Forelimb muscle (tissue), 1 donor: ENCODE measurements at regions not wholly inside any gene's neighbourhood (a gene's known extent, or its start where the extent isn't known, plus 50 kb on each side); places are given as distances from the start of the nearest gene placed in this dataset.

Experiments
- DNase-seq: peaks from one replicate; pipeline ENCODE4 v3.0.0-alpha.2; 2013; ENCODE audit warnings: low read depth

DNA sequence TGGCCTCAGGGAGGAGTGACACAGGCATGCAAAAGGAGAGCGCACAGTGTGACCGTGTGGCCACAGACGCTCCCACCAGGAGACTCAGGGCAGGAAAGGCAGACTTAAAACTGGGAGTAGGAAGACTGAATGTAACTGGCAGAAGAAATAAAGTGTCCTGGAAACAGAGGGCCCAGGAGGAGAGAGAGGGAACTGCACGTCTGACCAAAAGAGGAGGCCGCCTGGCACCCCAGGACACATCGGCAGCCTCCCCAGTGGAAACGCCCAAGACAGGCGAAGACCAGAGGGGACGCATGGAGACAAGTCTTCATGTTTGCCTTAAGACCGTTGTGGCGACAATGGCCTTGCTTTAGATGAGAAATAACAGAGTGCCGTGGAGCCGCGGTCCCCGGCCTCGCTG lies 163.6 kb upstream of the ALKAL2 start:
- no peak for DNase-seq

DNA sequence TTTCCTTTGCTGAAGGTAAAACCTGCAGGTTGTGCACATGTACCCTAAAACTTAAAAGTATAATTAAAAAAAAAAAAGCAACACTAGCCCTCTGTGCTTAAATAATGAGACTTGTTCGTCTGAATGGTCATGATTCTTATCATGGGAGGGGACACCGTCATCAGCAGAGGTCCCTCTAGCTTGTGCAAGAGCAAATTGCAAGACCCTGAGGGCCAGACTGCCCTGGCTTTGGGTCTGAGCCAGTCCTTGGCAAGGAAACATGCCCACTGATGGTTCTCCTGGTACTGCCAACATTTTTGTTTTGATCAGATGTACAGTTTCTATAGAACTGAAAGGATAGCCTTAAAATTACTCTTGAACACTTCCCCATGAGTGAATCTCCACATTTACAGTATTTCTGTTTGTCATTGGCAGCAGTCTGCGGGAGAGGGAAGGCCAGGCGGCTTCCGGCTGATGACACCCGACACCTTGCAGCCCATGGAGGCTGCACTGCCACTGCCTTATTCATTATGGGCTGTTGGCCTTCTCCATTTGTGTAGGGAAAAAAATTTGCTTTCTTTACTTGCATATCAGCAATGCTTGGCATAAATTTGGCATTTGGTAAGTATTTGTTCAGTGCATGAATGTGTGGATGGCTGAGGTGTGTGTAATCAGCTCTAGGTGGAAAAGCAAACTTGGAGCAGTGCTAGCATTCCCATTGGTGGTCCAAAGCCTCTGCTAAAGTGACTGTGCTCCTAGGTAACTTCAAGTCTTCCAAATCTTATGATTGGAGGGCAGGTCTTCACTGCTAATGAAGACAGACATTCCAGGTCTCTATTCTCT lies 161.6 kb upstream of the ALKAL2 start:
- no peak for DNase-seq

DNA sequence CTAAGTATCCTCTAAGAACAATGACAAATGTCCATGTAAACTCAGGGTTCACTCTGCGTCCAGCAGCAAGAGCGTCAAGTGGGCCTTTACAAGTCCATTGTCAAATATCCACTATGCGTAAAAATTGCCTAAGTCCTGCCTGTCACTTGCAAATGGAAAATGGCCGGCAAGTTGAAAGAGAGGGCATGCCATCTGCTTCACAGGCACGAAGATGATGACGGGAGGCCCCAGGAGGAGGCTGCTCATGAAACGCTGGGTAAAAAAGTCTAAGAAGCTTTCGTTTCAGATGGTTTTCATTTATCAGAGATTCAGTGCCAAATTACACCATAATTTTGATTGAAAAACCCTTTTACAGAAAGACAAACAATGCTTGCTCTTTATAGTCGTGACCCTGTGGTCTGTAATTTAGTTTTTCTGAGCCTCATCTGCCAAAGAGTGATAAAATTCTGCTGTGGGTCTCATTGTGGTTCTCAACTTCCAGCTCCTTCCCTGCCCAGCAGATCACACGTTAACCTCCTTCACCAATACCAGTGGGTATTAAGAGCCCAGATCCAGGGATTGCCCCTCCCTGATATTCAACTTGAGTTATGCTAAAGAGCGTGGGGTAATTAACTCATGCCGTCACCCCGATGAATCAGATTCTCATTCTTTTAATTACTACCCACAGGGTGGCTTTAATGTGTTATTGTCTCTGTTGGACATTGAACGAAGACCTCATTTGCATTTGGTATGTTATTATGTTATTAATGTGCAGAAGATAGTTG lies 160.2 kb upstream of the ALKAL2 start:
- DNase-seq = no peak

DNA sequence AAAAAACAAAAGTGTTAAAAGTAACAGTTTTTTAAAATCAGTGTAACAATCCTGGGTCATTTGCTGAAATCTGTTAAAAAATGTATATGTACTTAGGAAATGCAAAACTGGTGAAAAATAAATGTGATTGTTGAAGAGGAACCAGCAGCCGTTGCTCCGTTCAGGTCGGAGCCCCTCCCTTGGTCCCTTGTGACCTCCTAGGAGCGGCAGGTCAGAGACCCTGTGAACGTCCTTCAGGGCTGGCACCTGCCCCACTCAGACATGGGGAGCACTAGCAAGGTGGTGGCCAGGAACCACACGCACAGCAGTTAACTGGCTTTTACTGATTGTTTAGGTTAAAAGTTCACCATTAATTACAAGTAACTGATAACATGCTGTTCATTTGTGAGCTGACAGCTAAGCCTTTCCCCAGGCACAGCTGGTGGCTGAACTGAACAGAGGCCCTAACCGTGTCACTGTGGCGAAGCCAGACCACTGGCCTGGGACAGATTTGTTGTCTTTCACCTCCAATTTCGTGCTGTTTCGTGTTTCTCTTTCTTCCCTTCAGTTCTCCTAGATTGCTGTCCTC lies 159.2 kb upstream of the ALKAL2 start:
- DNase-seq = no peak

DNA sequence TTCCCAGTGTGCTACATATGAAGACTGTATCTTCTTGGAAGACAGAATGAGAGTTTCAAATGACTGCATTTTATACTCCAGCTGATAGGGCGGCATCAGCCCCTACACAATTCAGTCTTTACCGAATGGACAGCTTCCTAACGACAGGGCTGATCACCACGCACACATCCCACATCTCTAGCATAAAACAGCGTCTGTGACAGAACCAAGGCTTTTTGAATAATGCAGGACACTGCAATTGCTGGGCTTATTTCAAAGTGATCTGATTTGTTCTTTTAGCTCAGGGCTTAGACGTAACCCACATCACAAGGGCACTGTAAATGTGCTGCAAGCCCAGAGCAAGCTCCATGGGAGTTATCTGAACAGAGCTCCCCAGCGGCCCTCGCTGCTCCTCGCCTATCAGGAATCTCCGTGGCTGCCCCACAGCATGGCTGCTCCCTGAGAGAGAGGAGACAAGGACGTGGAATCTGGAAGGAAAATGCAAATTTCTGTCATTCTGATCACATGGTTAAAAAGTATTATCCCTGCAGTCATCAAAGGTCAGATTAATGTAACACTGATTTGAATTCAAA lies 158.5 kb upstream of the ALKAL2 start:
- DNase-seq = no peak

DNA sequence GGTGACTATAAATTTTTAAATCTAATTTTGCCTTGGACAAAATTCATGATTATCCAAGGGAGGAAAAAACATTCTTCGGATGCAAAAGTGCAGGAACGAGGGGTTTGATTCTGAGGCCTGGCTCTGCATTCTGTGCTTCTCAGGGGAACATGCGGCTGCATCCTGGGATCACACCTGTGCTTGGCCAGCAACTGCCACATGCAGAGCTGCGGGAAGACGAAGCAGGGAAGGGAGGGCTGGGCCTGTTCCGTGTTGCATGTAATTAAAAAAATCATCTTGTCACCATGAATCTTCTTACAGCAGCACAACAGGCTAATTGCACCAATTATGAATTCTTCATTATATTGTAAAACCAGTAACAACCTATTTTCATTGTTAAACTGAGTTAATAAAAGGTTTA lies 158.0 kb upstream of the ALKAL2 start:
- DNase-seq = no peak

DNA sequence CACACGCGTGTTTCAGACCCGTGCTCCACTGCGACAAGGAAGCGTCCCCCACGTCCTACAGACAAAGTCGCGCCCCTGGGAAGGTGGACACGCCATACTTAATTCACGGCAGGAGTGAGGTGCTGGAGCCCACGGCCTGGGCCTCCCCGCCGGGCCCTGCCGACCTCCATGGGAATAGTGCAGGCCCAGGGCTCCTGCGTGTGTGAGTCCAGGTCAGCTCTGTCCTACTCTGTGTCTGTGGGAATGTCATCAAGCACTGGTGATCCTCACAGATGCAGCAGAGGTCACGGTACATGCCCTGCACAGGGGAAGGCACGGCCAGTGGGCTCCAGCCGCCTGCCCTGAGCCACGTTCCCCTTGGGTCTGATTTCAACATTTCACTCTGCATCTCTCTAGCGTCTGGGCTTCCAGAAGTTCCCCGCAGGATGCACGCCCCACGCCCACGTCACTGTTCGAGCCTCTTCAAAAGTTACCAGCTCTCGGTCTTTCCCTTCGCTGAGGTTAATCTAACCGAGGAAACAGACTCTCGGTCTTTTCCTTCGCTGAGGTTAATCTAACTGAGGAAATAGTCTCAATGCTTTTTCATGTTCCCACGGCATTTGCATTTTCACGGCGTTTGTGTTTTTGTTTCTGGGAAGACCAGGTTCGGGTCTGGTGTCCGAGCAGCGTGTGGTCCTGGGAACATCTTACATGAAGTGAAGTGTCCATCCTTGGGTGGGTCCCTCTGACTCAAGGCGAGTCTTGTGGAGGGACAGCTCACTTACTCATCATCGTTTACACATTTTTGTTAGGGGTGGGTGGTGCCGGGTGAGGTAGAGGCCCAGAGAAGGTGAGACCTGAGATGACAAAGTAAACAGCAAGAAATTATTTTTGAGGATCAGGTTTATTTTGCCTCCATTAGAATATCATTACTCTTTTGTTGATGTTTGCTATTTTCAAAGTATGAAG lies 157.3 kb upstream of the ALKAL2 start:
- DNase-seq = no peak

DNA sequence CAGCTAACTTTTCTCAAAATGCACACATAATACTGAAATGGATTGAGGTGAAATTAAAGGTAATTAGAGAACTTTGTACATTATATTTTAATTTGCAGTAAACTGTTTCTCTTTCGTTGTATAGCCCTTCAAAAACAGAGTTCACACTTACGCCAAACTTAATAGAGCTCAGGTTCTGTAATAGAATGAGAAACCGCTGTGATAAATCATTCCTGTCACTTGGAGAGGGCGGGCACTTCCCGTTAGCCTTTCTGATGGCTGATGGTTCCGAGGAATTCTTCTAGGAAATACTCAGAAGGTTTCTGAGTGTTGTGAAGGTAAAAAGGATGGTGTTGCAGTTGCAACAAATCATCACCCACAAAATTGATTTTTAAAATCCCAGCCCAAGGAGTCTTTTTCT lies 155.8 kb upstream of the ALKAL2 start:
- DNase-seq = no peak

DNA sequence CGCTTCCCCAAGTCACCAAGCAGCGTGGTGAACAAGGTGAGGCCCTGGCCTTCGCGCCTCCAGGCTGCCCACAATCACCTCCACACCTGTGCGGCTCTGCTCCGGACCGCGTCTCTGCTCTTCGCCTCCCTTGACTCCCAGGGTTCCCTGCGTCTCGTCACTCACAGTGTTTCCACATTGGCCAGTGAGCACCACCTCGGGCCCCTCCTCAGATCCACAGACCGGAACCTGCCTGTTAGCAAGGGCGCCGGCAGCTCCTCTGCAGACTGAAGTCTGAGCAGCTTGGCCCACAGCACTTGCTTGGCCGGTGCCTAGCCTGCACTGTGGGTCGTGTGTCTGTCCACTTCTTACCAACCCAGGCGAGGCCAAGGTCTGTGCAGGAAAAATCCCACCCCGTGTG lies 155.3 kb upstream of the ALKAL2 start:
- no peak for DNase-seq

DNA sequence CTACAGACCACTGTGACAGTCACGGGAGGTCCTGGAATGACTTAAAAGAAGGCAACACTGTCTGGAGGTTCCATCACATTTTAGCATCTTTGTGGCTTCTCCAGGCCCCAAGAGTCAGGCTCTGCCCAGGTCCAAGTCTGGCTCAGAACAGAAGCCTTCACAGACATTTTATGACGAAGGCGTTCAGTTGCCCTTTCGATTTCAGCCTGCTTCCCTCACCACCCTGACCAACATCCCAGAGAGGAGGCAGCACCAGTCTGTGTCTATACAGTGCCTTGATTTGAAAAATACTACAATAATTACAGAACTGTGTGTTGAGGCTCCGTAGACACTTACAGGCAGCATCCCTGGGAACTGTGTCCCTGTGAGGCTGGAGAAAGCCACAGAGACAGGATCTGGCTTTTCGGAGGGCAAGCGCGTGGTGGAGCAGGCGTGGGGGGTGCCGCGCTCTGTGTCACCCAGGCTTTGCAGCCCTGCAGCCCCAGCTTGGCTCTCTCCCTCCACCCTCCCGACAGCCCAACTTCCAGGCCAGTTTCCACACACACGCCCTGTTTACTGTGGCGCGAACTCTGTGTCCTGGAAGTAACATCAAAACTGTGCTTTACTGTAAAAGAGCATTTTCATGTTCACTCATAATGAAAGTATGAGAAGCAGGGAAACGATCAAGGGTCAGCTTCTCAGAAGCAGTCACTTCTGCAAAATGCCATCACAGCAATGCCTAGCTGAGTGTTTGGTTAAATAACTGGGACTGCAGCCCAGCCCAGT lies 153.5 kb upstream of the ALKAL2 start:
- DNase-seq = no peak

DNA sequence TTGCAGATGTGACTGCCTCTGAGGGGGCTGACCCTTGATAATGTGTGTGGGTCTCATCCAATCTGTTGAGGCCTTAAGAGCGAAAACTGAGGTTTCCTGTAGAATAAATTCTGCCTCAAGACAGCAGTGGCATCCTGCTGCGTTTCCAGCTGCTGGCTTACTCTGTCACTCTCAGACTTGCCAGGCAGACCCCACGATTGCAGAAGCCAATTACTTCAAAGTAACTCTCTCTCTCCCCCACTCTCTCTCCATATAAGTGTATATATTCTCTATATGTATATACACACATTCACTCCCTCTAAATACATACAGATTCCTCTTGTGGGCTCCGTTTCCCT lies 152.5 kb upstream of the ALKAL2 start:
- DNase-seq = no peak

DNA sequence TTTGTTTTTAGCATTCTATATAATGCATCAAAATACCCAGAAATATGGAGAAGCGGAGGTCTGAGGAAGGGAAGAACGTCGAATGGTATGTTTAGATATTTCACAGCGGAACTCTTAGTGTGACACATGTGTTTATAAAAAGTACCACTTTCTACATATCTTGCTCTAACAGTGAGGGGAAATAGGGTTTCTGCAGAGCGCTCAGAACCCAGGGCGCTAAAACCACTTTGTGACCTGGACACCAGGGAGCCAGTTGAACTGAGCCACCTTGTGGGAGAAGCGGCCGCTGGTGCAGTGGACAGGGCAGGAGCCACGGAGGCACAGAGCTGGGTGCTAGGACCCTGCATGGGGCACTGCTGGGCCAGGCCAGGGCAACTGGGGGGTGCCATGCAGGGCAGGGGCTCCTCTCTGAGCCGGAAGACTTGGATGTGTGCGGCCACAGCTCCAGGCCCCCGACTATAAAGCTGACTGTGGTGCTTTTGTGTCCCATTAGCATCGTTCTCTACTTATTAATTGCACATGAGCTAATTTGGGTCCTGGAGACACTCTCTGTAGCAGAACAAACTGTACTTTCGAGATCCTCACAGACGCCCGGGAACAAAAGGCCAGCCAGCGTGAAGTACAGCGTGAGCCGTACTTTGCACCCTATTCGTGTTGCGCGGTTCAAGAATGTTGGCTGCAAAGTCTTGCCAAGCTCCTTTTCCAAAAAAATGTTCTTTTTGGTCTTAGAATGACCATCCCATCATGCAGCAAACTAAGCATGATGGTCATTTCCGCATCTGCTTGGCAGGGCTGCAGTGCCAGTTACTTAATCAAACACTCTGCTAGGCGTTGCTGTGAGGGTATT lies 151.9 kb upstream of the ALKAL2 start:
- no peak for DNase-seq

DNA sequence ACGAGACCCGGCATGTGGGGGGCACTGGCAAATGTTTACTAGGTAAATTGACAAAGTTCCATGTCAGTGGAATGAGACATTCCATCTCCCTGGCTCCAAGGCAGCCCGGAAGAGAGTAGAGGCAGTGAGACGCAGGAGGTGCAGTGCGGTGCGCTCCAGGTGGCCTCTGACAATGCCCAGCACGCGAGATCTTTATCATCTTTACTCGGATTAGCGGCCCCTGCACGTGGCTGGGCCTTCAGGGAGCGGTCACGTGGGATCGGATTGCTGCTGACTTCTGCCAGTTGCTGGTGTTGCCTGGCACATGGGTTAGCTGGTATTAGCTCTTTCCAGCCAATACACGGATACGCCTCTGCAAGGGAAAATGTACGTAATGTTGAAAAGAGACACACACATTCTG lies 151.2 kb upstream of the ALKAL2 start:
- DNase-seq = no peak

DNA sequence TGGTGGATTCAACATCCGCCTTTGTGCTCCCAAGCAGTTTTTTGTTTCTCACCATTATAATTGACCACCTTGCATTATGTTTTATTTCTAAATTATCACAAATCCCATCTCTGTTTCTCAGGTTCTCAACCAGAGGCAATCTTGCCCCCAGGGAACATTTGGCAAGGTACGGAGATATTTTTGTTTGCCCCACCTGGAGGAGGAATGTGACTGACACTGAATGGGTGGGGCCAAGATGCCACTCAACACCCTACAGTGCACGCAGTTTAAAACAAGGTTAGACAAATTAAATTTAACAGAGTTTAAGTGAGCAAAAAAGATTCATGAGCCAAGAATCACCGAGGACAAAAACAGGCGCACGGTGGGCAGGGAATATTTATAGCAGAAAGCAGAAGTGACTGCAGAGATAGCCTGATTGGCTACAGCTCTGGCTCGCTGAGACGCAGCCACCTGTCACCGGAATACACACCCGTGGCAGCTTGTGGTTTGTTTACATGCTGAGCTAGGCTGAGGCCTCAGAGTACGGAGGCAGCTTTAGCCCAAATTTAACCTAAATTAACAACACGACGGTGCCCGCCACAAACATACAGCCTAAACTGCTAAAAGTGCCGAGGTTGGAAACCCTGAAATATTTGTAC lies 150.0 kb upstream of the ALKAL2 start:
- DNase-seq = no peak

DNA sequence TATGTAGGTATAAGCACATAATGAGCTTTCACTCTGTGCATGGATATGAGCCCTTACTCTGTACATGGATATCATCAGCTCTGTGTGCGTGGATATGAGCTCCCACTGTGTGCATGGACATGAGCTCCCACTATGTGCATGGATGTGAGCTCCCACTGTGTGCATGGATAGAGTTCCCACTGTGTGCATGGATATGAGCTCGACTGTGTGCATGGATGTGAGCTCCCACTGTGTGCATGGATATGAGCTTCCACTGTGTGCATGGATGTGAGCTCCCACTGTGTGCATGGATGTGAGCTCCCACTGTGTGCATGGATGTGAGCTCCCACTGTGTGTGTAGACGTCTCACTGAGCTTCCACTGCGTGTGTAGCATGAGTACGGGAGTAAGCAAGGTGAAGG lies 149.3 kb upstream of the ALKAL2 start:
- no peak for DNase-seq

DNA sequence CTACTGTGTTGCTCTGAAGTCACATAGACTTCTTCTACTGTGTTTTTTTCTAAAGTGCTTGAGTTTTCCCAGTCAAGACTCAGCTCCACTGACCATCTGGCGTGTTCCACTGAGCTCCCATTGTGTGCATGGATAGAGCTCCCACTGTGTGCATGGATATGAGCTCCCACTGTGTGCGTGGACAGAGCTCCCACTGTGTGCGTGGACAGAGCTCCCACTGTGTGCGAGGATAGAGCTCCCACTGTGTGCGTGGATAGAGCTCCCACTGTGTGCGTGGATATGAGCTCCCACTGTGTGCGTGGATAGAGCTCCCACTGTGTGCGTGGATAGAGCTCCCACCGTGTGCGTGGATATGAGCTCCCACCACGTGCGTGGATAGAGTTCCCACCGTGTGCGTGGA lies 148.3 kb upstream of the ALKAL2 start:
- DNase-seq = no peak

DNA sequence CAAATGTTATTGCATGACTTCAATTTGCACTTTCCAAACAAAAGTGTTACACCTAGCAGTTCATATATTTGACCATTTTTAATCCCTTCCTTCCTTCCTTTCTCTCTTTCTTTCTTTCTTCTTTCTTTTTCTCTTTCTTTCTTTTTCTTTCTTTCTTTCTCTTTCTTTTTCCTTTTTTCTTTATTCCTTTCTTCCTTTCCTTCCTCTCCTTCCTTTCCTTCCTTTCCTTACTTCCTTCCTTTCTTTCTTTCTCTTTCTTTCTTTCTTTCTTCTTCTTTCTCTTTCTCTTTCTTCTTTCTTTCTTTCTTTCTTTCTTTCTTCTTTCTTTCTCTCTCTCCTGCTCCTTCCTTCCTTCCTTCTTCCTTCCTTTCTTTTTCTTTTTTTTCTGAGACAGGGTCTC lies 146.7 kb upstream of the ALKAL2 start:
- no peak for DNase-seq

DNA sequence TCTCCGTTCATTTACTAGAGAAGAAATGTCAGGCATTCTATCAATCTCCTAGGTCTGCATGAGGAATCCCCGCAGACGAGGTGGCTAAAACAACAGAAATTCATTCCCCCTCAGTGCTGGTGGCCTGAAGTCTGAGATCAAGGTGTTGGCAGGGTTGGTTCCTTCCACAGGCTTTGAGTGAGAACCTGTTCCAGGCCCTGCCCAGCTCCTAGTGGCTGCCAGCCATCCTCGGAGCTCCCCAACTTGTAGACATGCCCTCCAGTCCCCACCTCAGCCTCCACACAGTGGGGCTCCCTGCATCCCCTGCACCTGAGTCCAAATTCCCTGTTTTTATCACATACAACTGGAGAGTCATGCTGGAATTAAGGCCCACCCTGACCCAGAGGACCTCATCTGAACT lies 145.3 kb upstream of the ALKAL2 start:
- no peak for DNase-seq

DNA sequence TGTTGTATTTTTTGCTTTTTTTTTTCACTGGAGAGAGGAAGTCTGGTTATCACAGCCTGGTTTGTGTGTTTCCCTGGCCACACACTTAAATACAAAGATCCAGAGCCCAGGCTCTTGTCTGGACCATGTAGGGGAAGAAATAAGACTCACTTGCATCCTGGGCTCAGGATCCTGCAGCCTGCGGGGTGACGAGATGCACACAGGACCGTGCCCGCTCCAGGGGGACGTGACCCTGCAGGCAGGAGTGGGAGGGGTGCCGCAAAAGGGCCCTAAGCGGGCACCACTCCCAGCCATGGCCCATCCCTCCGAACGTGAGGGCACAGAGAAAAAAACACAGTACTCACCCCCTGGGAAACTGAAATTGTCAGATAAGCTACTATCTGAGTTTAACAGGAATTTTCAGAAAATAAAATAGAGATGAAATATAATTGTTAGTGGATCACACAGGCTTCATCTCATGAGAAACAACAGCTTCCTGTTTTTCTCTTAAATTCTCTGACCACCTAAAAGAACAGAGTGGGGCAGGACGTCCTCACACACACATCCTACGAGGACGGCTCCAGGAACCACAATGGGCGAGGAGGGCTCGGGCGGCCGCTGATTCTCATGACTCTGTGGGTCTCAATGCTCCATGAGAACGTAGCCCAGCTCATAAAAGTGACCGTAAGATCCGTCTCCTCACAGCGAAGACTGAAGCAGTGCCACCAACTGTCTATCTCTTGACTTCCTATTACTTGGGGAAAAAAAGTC lies 142.6 kb upstream of the ALKAL2 start:
- no peak for DNase-seq
